T-helper 2 cell (primary cell): ENCODE measurements at regions not wholly inside any gene's neighbourhood (a gene's known extent, or its start where the extent isn't known, plus 50 kb on each side); places are given as distances from the start of the nearest gene placed in this dataset.
"Not testable (repeated sequence)": the region's sequence is repeated elsewhere in the genome, so short reads cannot be mapped to it uniquely, and the experiment has no call there.

ENCODE experiments used
- DNase-seq, 5 experiments: peaks; one replicate each; pipeline versions ENCODE4 v3.0.0 to v3.0.0-alpha.2; 2012 to 2022

GRCh38 chr18:56001576-56001975 lies 413.6 kb upstream of the TCF4 start:
- DNase-seq: no peak

- DNase-seq: no peak
Measured at GRCh38 chr18:56000041-56000440, 412.0 kb upstream of the TCF4 start.

GRCh38 chr18:55999641-56000040 lies 411.6 kb upstream of the TCF4 start:
- DNase-seq: no peak

- no peak for DNase-seq
Measured at GRCh38 chr18:55998801-55999385, 410.9 kb upstream of the TCF4 start.

- DNase-seq: no peak
Measured at GRCh38 chr18:55998071-55998522, 410.1 kb upstream of the TCF4 start.

GRCh38 chr18:55997151-55997561 lies 409.2 kb upstream of the TCF4 start:
- no peak for DNase-seq

GRCh38 chr18:55996717-55997116 lies 408.7 kb upstream of the TCF4 start:
- no peak for DNase-seq

- no peak for DNase-seq
Measured at GRCh38 chr18:55990186-55990585, 402.2 kb upstream of the TCF4 start.

- DNase-seq: no peak
Measured at GRCh38 chr18:55988537-55988936, 400.5 kb upstream of the TCF4 start.

- DNase-seq: no peak
Measured at GRCh38 chr18:55983433-55983832, 395.4 kb upstream of the TCF4 start.

- no peak for DNase-seq
Measured at GRCh38 chr18:55982992-55983391, 395.0 kb upstream of the TCF4 start.

- DNase-seq: no peak
Measured at GRCh38 chr18:55981712-55982475, 393.9 kb upstream of the TCF4 start.

GRCh38 chr18:55974521-55974920 lies 386.5 kb upstream of the TCF4 start:
- no peak for DNase-seq

- DNase-seq: no peak
Measured at GRCh38 chr18:55968550-55968949, 380.6 kb upstream of the TCF4 start.

GRCh38 chr18:55967019-55967418 lies 379.0 kb upstream of the TCF4 start:
- DNase-seq: no peak

- no peak for DNase-seq
Measured at GRCh38 chr18:55964171-55964570, 376.2 kb upstream of the TCF4 start.

- no peak for DNase-seq
Measured at GRCh38 chr18:55953326-55953725, 365.3 kb upstream of the TCF4 start.

- DNase-seq: not testable (repeated sequence)
Measured at GRCh38 chr18:55951738-55952137, 363.7 kb upstream of the TCF4 start.

- DNase-seq: no peak
Measured at GRCh38 chr18:55950379-55951166, 362.6 kb upstream of the TCF4 start.

GRCh38 chr18:55934821-55935220 lies 346.8 kb upstream of the TCF4 start:
- no peak for DNase-seq

GRCh38 chr18:55932675-55933074 lies 344.7 kb upstream of the TCF4 start:
- DNase-seq: no peak

GRCh38 chr18:55927831-55928230 lies 339.8 kb upstream of the TCF4 start:
- no peak for DNase-seq

GRCh38 chr18:55925772-55926171 lies 337.8 kb upstream of the TCF4 start:
- no peak for DNase-seq

- no peak for DNase-seq
Measured at GRCh38 chr18:55920063-55920462, 332.1 kb upstream of the TCF4 start.
